OCI-LY7 (cell line): ENCODE measurements at regions not wholly inside any gene's neighbourhood (a gene's known extent, or its start where the extent isn't known, plus 50 kb on each side); places are given as distances from the start of the nearest gene placed in this dataset.

Experiments used
- BruUV-seq: library from RNA; stranded (reverse); fragments of 400-500 nt; replicated peaks from 2 replicates; lab custom pipeline; 2021; lab: Mats Ljungman, UMichigan
- CTCF ChIA-PET: fragments of 300-600 bp; sonication (Branson Sonifier 250); formaldehyde crosslinking; loops from one replicate; lab custom pipeline; 2022; ENCODE audit warnings: antibody characterized with exemption; ENCODE audit not compliant: unreplicated experiment; lab: Charles Lee
- POLR2A ChIA-PET: fragments of 300-600 bp; sonication (Branson Sonifier 250); formaldehyde crosslinking; loops from one replicate; lab custom pipeline; 2022; ENCODE audit warnings: antibody characterized with exemption; lab: Charles Lee
- DNase-seq: peaks from one replicate; pipeline ENCODE4 v3.0.0-alpha.2; 2015; ENCODE audit warnings: low spot score
- H2AFZ ChIP-seq: fragments of 200-600 bp; sonication (generic), shearing (Covaris generic); 2 replicates; pipeline ENCODE4 v1.6.1; 2014; ENCODE audit warnings: mild to moderate bottlenecking, antibody characterized with exemption, low read length, moderate library complexity
- H3K27ac ChIP-seq: fragments of 200-600 bp; sonication (generic); 2 replicates; pipeline ENCODE4 v1.5.1; 2014; ENCODE audit warnings: mixed run types, low read depth, mild to moderate bottlenecking, moderate library complexity, low read length, inconsistent platforms; ENCODE audit not compliant: poor library complexity, severe bottlenecking
- H3K36me3 ChIP-seq: fragments of 200-600 bp; sonication (generic); 2 replicates; pipeline ENCODE4 v1.6.1; 2014; ENCODE audit warnings: mild to moderate bottlenecking, antibody characterized with exemption, low read length, moderate library complexity, mixed read lengths; ENCODE audit not compliant: insufficient read depth
- H3K4me1 ChIP-seq: fragments of 200-600 bp; sonication (generic); 2 replicates; pipeline ENCODE4 v1.5.1; 2014; ENCODE audit warnings: mild to moderate bottlenecking, low read length; ENCODE audit not compliant: insufficient read depth, poor library complexity, severe bottlenecking
- H3K4me2 ChIP-seq: fragments of 200-600 bp; sonication (generic); 2 replicates; pipeline ENCODE4 v1.6.1; 2014; ENCODE audit warnings: mild to moderate bottlenecking, low read length
- H3K4me3 ChIP-seq: fragments of 200-600 bp; sonication (generic); 2 replicates; pipeline ENCODE4 v1.5.1; 2014; ENCODE audit warnings: mild to moderate bottlenecking, low read depth, low read length; ENCODE audit not compliant: poor library complexity, severe bottlenecking
- H3K79me2 ChIP-seq: fragments of 200-600 bp; sonication (generic); 2 replicates; pipeline ENCODE4 v1.6.1; 2016; ENCODE audit warnings: low read depth, mild to moderate bottlenecking, low read length, moderate library complexity, mixed read lengths; ENCODE audit not compliant: insufficient read depth
- H3K9me2 ChIP-seq: fragments of 200-600 bp; sonication (generic); 2 replicates; pipeline ENCODE4 v1.6.1; 2016; ENCODE audit warnings: mild to moderate bottlenecking, low read length, mixed read lengths; ENCODE audit not compliant: insufficient read depth
- H3K9me3 ChIP-seq: fragments of 200-600 bp; sonication (generic); 2 replicates; pipeline ENCODE4 v1.6.1; 2014; ENCODE audit warnings: mild to moderate bottlenecking, mixed run types, low read length, mixed read lengths
- H4K20me1 ChIP-seq: fragments of 200-600 bp; sonication (generic); 2 replicates; pipeline ENCODE4 v1.6.1; 2014; ENCODE audit warnings: mild to moderate bottlenecking, antibody characterized with exemption, low read length, moderate library complexity, mixed read lengths; ENCODE audit not compliant: insufficient read depth
- CTCF ChIP-seq: fragments of 200-600 bp; sonication (generic); conservative IDR thresholded peaks from 2 replicates; pipeline ENCODE4 v1.5.1; 2014; ENCODE audit warnings: mild to moderate bottlenecking, antibody characterized with exemption, low read length, moderate library complexity, mixed read lengths
- EZH2phosphoT487 ChIP-seq: fragments of 200-600 bp; sonication (generic); IDR thresholded peaks from 2 replicates; pipeline ENCODE4 v1.6.1; 2018; ENCODE audit warnings: low read depth, borderline replicate concordance, mild to moderate bottlenecking, mixed run types, antibody characterized with exemption, low read length, moderate library complexity, mixed read lengths
- intact Hi-C: fragments of 100-400 bp; cut with micrococcal nuclease; formaldehyde crosslinking; loops from one replicate; pipeline ENCODE4 v1.10.0; 2022; ENCODE audit not compliant: unreplicated experiment

GRCh38 chr2:104502901-104503300 is 351.0 kb upstream of the POU3F3 start:
- Histone ChIP-seq H3K4me1 (no peaks in the 10 kb centered on the region), H3K79me2 (no peaks in the 10 kb centered on the region), H4K20me1 (no peaks in the 10 kb centered on the region), H3K4me2 (no peak overlapping the region), H3K9me3 (no peaks in the 10 kb centered on the region), H3K27ac (no peak overlapping the region), H3K4me3 (no peak overlapping the region), H3K9me2 (no peaks in the 10 kb centered on the region), H2AFZ (no peak overlapping the region), H3K36me3 (no peaks in the 10 kb centered on the region)
- BruUV-seq = no TSS peak
- POLR2A ChIA-PET = no interaction called here
- intact Hi-C loops = no loop called here
- no peak for DNase-seq
- CTCF ChIA-PET = no interaction called here
- TF ChIP-seq CTCF = no peak
- TF ChIP-seq EZH2phosphoT487 = no peak

- H3K36me3 ChIP-seq = no peaks in the 10 kb centered on the region
- intact Hi-C loops = no loop called here
- H4K20me1 ChIP-seq = no peaks in the 10 kb centered on the region
- no peak overlapping the region for H3K4me2 ChIP-seq
- H2AFZ ChIP-seq = no peak overlapping the region
- TF ChIP-seq CTCF (no peak), EZH2phosphoT487 (no peak)
- H3K4me3 ChIP-seq = no peak overlapping the region
- H3K9me2 ChIP-seq = no peaks in the 10 kb centered on the region
- H3K4me1 ChIP-seq = no peaks in the 10 kb centered on the region
- H3K27ac ChIP-seq = no peak overlapping the region
- no peaks in the 10 kb centered on the region for H3K79me2 ChIP-seq
- ChIA-PET CTCF (no interaction called here), POLR2A (interaction anchor here (0.6 to 0.7 kb wide), 2 partner anchors 21 to 232 kb away, joined by 3 to 8 read pairs; no protein-coding TSS in a partner anchor)
- DNase-seq = no peak
- BruUV-seq = no TSS peak
- no peaks in the 10 kb centered on the region for H3K9me3 ChIP-seq
Observed at GRCh38 chr2:104504331-104505073, 349.4 kb upstream of the POU3F3 start.

GRCh38 chr2:104518256-104518655 is 335.7 kb upstream of the POU3F3 start:
- Histone ChIP-seq H3K9me3 (no peaks in the 10 kb centered on the region), H3K4me2 (no peak overlapping the region), H3K9me2 (no peaks in the 10 kb centered on the region), H3K36me3 (no peaks in the 10 kb centered on the region), H3K27ac (no peak overlapping the region), H3K4me3 (no peak overlapping the region), H2AFZ (no peak overlapping the region), H3K4me1 (no peaks in the 10 kb centered on the region), H3K79me2 (no peaks in the 10 kb centered on the region), H4K20me1 (no peaks in the 10 kb centered on the region)
- TF ChIP-seq EZH2phosphoT487 (no peak), CTCF (no peak)
- intact Hi-C loops = no loop called here
- no peak for DNase-seq
- ChIA-PET CTCF (no interaction called here), POLR2A (interaction anchor here (0.7 kb wide), 1 partner anchor 681 kb away, joined by 3 read pairs; no protein-coding TSS in a partner anchor)
- BruUV-seq = no TSS peak
